Breast epithelium (tissue), 3 donors: ENCODE measurements at regions not wholly inside any gene's neighbourhood (a gene's known extent, or its start where the extent isn't known, plus 50 kb on each side); places are given as distances from the start of the nearest gene placed in this dataset.

Experiments
- CTCF ChIP-seq, 3 donors: fragments of 450-650 bp; IDR thresholded peaks; one replicate each; pipeline ENCODE4 v1.5.1; 2016 to 2017; ENCODE audit warnings: antibody characterized with exemption in 3 of 3, mild to moderate bottlenecking in 3 of 3, moderate library complexity in 3 of 3
- POLR2A ChIP-seq: fragments of 450-650 bp; IDR thresholded peaks from one replicate; pipeline ENCODE4 v1.6.1; 2016; ENCODE audit warnings: antibody characterized with exemption, mild to moderate bottlenecking, moderate library complexity
- POLR2AphosphoS5 ChIP-seq, 3 donors: sonication (generic); formaldehyde crosslinking; IDR thresholded peaks; one replicate each; pipeline ENCODE4 v1.6.1; 2017; ENCODE audit warnings: antibody characterized with exemption in 3 of 3

GRCh38 chr20:10832141-10832540 is 158.3 kb upstream of the JAG1 start:
- TF ChIP-seq POLR2AphosphoS5 (IDR thresholded peaks at IDR 0.05), result no peak
- no peak for TF ChIP-seq CTCF (IDR thresholded peaks at IDR 0.05)
- no peak for TF ChIP-seq POLR2A
